ENCODE measurements at regions not wholly inside any gene's neighbourhood (a gene's known extent, or its start where the extent isn't known, plus 50 kb on each side); places are given as distances from the start of the nearest gene placed in this dataset.

GRCh38 chr4:37758226-37758625, 68.3 kb upstream of the PGM2 start:
- H3K4me1 ChIP-seq, result no peaks in the 10 kb centered on the region
- FAIRE-seq (no peak), DNase-seq (ENCODE audit: low read depth in 1 of 2, low spot score in 1 of 2) (no peak), ATAC-seq (no peak)
- H3K4me3 ChIP-seq, result no peak overlapping the region
- POLR2A ChIA-PET, result no interaction called here
- TF ChIP-seq GATA3 (IDR thresholded peaks at IDR 0.05; ENCODE audit: borderline replicate concordance) (no peak), BHLHE40 (IDR thresholded peaks at IDR 0.05; ENCODE audit: low read depth, low read length) (no peak), NR3C1 (IDR thresholded peaks at IDR 0.05) (no peak), MAFK (IDR thresholded peaks at IDR 0.05; ENCODE audit: partially characterized antibody) (no peak), SMC3 (IDR thresholded peaks at IDR 0.05) (no peak), ZNF302 (CRISPR knock-in tag; IDR thresholded peaks at IDR 0.05) (no peak), JUNB (IDR thresholded peaks at IDR 0.05) (no peak), FOXS1 (CRISPR knock-in tag; IDR thresholded peaks at IDR 0.05) (no peak), HDAC2 (IDR thresholded peaks at IDR 0.05) (no peak), NPAS2 (CRISPR knock-in tag; IDR thresholded peaks at IDR 0.05; ENCODE audit: borderline replicate concordance) (no peak), SREBF2 (IDR thresholded peaks at IDR 0.05) (no peak), HOXA7 (CRISPR knock-in tag; IDR thresholded peaks at IDR 0.05) (no peak), RAD21 (conservative IDR thresholded peaks at IDR 0.05 in 1 of 2, IDR thresholded peaks at IDR 0.05 in 1 of 2) (no peak)
- TF ChIP-seq, protein P1, sequence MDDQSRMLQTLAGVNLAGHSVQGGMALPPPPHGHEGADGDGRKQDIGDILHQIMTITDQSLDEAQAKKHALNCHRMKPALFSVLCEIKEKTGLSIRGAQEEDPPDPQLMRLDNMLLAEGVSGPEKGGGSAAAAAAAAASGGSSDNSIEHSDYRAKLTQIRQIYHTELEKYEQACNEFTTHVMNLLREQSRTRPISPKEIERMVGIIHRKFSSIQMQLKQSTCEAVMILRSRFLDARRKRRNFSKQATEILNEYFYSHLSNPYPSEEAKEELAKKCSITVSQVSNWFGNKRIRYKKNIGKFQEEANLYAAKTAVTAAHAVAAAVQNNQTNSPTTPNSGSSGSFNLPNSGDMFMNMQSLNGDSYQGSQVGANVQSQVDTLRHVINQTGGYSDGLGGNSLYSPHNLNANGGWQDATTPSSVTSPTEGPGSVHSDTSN (IDR thresholded peaks at IDR 0.05), result no peak
- TF ChIP-seq, protein P2, sequence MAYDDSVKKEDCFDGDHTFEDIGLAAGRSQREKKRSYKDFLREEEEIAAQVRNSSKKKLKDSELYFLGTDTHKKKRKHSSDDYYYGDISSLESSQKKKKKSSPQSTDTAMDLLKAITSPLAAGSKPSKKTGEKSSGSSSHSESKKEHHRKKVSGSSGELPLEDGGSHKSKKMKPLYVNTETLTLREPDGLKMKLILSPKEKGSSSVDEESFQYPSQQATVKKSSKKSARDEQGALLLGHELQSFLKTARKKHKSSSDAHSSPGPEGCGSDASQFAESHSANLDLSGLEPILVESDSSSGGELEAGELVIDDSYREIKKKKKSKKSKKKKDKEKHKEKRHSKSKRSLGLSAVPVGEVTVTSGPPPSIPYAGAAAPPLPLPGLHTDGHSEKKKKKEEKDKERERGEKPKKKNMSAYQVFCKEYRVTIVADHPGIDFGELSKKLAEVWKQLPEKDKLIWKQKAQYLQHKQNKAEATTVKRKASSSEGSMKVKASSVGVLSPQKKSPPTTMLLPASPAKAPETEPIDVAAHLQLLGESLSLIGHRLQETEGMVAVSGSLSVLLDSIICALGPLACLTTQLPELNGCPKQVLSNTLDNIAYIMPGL (CRISPR knock-in tag; IDR thresholded peaks at IDR 0.05; ENCODE audit: borderline replicate concordance), result no peak
- TF ChIP-seq, protein P3, sequence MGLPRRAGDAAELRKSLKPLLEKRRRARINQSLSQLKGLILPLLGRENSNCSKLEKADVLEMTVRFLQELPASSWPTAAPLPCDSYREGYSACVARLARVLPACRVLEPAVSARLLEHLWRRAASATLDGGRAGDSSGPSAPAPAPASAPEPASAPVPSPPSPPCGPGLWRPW (IDR thresholded peaks at IDR 0.05), result no peak
- TF ChIP-seq, protein P4, sequence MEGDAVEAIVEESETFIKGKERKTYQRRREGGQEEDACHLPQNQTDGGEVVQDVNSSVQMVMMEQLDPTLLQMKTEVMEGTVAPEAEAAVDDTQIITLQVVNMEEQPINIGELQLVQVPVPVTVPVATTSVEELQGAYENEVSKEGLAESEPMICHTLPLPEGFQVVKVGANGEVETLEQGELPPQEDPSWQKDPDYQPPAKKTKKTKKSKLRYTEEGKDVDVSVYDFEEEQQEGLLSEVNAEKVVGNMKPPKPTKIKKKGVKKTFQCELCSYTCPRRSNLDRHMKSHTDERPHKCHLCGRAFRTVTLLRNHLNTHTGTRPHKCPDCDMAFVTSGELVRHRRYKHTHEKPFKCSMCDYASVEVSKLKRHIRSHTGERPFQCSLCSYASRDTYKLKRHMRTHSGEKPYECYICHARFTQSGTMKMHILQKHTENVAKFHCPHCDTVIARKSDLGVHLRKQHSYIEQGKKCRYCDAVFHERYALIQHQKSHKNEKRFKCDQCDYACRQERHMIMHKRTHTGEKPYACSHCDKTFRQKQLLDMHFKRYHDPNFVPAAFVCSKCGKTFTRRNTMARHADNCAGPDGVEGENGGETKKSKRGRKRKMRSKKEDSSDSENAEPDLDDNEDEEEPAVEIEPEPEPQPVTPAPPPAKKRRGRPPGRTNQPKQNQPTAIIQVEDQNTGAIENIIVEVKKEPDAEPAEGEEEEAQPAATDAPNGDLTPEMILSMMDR (IDR thresholded peaks at IDR 0.05), result no peak
- TF ChIP-seq, protein P5, sequence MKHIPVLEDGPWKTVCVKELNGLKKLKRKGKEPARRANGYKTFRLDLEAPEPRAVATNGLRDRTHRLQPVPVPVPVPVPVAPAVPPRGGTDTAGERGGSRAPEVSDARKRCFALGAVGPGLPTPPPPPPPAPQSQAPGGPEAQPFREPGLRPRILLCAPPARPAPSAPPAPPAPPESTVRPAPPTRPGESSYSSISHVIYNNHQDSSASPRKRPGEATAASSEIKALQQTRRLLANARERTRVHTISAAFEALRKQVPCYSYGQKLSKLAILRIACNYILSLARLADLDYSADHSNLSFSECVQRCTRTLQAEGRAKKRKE (CRISPR knock-in tag; IDR thresholded peaks at IDR 0.05; ENCODE audit: low read depth), result no peak
- TF ChIP-seq, protein P6, sequence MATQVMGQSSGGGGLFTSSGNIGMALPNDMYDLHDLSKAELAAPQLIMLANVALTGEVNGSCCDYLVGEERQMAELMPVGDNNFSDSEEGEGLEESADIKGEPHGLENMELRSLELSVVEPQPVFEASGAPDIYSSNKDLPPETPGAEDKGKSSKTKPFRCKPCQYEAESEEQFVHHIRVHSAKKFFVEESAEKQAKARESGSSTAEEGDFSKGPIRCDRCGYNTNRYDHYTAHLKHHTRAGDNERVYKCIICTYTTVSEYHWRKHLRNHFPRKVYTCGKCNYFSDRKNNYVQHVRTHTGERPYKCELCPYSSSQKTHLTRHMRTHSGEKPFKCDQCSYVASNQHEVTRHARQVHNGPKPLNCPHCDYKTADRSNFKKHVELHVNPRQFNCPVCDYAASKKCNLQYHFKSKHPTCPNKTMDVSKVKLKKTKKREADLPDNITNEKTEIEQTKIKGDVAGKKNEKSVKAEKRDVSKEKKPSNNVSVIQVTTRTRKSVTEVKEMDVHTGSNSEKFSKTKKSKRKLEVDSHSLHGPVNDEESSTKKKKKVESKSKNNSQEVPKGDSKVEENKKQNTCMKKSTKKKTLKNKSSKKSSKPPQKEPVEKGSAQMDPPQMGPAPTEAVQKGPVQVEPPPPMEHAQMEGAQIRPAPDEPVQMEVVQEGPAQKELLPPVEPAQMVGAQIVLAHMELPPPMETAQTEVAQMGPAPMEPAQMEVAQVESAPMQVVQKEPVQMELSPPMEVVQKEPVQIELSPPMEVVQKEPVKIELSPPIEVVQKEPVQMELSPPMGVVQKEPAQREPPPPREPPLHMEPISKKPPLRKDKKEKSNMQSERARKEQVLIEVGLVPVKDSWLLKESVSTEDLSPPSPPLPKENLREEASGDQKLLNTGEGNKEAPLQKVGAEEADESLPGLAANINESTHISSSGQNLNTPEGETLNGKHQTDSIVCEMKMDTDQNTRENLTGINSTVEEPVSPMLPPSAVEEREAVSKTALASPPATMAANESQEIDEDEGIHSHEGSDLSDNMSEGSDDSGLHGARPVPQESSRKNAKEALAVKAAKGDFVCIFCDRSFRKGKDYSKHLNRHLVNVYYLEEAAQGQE (IDR thresholded peaks at IDR 0.05), result no peak
- H3K9me3 ChIP-seq, result no peaks in the 10 kb centered on the region
- H3K27ac ChIP-seq, result no peak overlapping the region
- 86% methylated on average over 1 of the region's 1 CpG for whole genome bisulfite sequencing (ENCODE audit: missing lambda C conversion rate)
- no peak overlapping the region for H3K4me2 ChIP-seq
- CTCF ChIA-PET, result no interaction called here

Measured in A549 (cell line).